Upper lobe of left lung (tissue), 4 donors: ENCODE measurements at regions not wholly inside any gene's neighbourhood (a gene's known extent, or its start where the extent isn't known, plus 50 kb on each side); places are given as distances from the start of the nearest gene placed in this dataset.

Experiments used
- CTCF ChIP-seq, 6 experiments: fragments of 450-650 bp in 4 of 6; fragments of 200-600 bp in 2 of 6; sonication (generic) in 2 of 6; IDR thresholded peaks; one replicate each; pipeline ENCODE4 v1.5.1; 2016 to 2019; ENCODE audit warnings: antibody characterized with exemption in 6 of 6
- POLR2A ChIP-seq, 4 donors: fragments of 450-650 bp; IDR thresholded peaks; one replicate each; pipeline ENCODE4 v1.5.1; 2016 to 2017; ENCODE audit warnings: antibody characterized with exemption in 4 of 4, mild to moderate bottlenecking in 2 of 4
- POLR2AphosphoS5 ChIP-seq, 2 donors: sonication (generic); formaldehyde crosslinking; IDR thresholded peaks; one replicate each; pipeline ENCODE4 v1.5.1; 2017; ENCODE audit warnings: antibody characterized with exemption in 2 of 2

- TF ChIP-seq CTCF (IDR thresholded peaks at IDR 0.05) (no peak), POLR2A (IDR thresholded peaks at IDR 0.05) (no peak), POLR2AphosphoS5 (IDR thresholded peaks at IDR 0.05) (no peak)
These were observed 257.6 kb downstream of the KLF13 start for GRCh38 chr15:31584195-31584594.
